WERI-Rb-1 (cell line): ENCODE measurements at regions not wholly inside any gene's neighbourhood (a gene's known extent, or its start where the extent isn't known, plus 50 kb on each side); places are given as distances from the start of the nearest gene placed in this dataset.

ENCODE experiments used
- DNase-seq: peaks from one replicate; pipeline ENCODE4 v3.0.0-alpha.2; 2020
- H3K27ac ChIP-seq: fragments of 250-450 bp; sonication (Bioruptor Pico); 2 replicates; pipeline ENCODE4 v1.5.1; 2020; ENCODE audit warnings: mild to moderate bottlenecking, moderate library complexity
- H3K27me3 ChIP-seq: fragments of 250-450 bp; sonication (Bioruptor Pico); 2 replicates; pipeline ENCODE4 v1.5.1; 2021; ENCODE audit warnings: mild to moderate bottlenecking, low read depth, moderate library complexity; ENCODE audit not compliant: insufficient read depth, severe bottlenecking
- H3K36me3 ChIP-seq: fragments of 250-450 bp; sonication (Bioruptor Pico); 2 replicates; pipeline ENCODE4 v1.5.1; 2020; ENCODE audit warnings: mild to moderate bottlenecking, moderate library complexity
- H3K4me3 ChIP-seq: 2 replicates; pipeline ENCODE4 v1.5.1; 2011; ENCODE audit warnings: low read depth, mild to moderate bottlenecking, control low read depth, low read length
- H3K9me3 ChIP-seq: fragments of 250-450 bp; sonication (Bioruptor Pico); 2 replicates; pipeline ENCODE4 v1.5.1; 2021; ENCODE audit warnings: mild to moderate bottlenecking, moderate library complexity; ENCODE audit not compliant: severe bottlenecking
- TF ChIP-seq, protein P1 (sequence below): IDR thresholded peaks from 2 replicates; pipeline ENCODE4 v1.5.1; 2011; ENCODE audit warnings: low read depth, mild to moderate bottlenecking, control low read depth, inconsistent platforms, low read length

DNA sequence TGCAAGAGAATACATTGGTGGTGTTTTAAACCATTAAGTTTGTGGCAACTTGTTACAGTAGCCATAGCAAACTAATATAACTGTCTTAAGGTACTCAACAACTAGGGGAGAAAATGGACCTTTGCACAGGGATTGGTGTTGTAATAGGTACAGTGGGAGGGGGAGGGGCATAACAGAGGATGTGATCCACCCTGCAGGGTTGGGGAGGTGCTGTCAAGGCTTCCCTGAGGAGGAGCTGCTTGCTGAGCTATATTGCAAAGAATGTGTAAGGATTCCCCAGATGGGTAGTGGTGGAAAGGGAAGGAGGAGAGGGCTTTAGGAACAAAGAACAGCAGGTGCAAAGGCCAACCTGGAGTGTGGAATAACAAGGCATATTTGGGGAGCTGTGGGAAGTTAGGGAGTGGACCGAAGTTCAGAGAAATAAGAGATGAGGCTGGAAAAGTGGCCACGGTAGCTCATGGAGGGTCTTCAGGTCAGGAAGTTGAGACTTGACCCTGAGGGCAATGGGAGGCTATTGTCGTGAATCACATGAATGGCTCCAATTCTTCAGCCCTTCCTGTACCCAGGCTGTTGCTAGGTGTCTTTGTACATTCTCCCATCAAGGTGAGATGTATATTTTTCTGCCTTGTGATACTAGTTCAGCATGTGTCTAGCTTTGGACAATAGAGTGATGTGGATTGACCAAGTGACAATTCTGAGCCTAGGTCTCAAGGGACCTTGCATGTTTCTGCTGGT is 168.6 kb upstream of the CSF3R start:
- Histone ChIP-seq H3K36me3 (no peaks in the 10 kb centered on the region), H3K4me3 (no peak overlapping the region), H3K27ac (no peak overlapping the region), H3K27me3 (no peaks in the 10 kb centered on the region), H3K9me3 (no peaks in the 10 kb centered on the region)
- no peak for DNase-seq
- TF ChIP-seq, protein P1, sequence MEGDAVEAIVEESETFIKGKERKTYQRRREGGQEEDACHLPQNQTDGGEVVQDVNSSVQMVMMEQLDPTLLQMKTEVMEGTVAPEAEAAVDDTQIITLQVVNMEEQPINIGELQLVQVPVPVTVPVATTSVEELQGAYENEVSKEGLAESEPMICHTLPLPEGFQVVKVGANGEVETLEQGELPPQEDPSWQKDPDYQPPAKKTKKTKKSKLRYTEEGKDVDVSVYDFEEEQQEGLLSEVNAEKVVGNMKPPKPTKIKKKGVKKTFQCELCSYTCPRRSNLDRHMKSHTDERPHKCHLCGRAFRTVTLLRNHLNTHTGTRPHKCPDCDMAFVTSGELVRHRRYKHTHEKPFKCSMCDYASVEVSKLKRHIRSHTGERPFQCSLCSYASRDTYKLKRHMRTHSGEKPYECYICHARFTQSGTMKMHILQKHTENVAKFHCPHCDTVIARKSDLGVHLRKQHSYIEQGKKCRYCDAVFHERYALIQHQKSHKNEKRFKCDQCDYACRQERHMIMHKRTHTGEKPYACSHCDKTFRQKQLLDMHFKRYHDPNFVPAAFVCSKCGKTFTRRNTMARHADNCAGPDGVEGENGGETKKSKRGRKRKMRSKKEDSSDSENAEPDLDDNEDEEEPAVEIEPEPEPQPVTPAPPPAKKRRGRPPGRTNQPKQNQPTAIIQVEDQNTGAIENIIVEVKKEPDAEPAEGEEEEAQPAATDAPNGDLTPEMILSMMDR, result no peak

DNA sequence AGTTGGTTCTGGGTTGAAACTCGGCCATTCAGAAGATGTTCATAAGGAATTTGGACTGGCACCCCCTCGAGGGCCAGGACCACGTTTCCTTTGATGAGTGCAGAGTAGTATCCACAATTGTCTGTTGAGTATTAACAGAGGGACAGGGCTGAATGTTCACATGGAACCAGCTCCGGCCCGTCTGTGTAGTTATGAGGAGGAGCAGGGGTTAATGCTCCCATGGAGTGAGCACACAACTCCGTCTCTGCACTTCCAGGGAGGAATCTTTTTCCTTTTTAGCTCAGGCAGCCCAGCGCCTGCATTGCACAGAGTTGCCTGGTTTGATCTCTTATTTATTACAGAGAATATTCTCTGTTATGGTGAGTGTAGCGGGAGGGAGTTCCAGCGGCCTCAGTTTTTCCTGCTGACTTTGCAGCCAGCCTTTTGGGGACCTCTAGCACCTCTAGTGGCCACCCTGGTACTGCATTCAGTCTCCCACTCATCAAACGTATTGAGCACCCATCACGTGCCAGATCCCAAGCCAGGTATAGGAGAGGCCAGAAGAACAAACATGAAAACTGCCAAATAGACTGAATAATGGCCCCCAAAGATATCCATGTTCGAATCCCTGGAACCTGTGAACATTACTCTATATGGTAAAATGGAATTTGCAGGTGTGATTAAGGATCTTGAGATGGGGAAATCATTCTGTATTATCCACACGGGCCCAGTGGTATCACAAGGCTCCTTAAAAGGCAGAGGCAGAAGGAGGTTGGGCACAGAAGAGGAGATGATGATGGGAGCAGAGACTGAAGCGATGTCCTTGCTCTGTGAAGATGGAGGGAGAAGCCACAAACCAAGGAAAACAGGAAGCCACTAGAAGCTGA is 167.7 kb upstream of the CSF3R start:
- DNase-seq, result peak; percentile 80
- Histone ChIP-seq H3K27ac (no peak overlapping the region), H3K9me3 (no peaks in the 10 kb centered on the region), H3K4me3 (no peak overlapping the region), H3K36me3 (no peaks in the 10 kb centered on the region), H3K27me3 (no peaks in the 10 kb centered on the region)
- TF ChIP-seq, protein P1, result peak; percentile 85

DNA sequence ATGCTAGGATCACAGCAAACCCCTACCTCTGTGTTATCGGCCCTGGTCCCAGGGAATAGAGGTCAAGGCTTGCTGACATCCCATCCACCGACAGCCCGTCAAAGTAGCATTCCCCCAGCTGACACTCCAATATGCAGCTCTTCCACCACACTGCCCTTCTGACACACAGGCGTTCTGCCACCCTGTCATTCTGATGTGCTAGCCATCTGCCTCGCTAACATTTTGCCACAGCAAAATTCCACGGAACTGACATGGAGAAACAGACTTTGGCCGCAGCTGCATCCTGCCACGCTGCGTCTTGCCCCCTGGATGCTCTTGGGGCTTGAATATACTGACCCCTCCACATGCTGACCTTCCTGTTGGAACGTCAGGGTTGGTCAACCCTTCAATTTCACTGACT is 163.2 kb upstream of the CSF3R start:
- H3K4me3 ChIP-seq, result no peak overlapping the region
- H3K9me3 ChIP-seq, result no peaks in the 10 kb centered on the region
- DNase-seq, result no peak
- no peak overlapping the region for H3K27ac ChIP-seq
- H3K27me3 ChIP-seq, result no peaks in the 10 kb centered on the region
- TF ChIP-seq, protein P1, result no peak
- H3K36me3 ChIP-seq, result no peaks in the 10 kb centered on the region

DNA sequence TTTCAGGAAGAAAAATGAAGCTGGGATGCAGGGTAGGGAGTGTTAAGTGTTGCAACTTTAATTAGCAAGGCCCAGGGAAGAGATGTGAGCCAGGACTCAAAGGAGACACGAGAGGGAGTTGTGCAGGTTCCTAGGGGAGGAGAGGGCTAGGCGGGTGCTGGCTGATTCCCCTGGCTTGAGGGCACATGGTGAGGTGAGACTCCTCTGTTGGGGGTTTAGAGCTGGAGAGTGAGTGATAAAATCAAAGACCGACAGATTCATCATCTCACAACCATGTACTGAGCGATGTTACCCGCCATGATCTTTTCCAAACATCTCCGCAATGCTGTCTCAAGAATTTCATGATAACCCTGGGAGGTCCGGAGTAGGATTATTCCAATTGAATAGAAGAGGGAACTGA is 161.8 kb upstream of the CSF3R start:
- no peak overlapping the region for H3K4me3 ChIP-seq
- DNase-seq, result no peak
- no peaks in the 10 kb centered on the region for H3K27me3 ChIP-seq
- H3K9me3 ChIP-seq, result no peaks in the 10 kb centered on the region
- TF ChIP-seq, protein P1, result no peak
- H3K36me3 ChIP-seq, result no peaks in the 10 kb centered on the region
- no peak overlapping the region for H3K27ac ChIP-seq

DNA sequence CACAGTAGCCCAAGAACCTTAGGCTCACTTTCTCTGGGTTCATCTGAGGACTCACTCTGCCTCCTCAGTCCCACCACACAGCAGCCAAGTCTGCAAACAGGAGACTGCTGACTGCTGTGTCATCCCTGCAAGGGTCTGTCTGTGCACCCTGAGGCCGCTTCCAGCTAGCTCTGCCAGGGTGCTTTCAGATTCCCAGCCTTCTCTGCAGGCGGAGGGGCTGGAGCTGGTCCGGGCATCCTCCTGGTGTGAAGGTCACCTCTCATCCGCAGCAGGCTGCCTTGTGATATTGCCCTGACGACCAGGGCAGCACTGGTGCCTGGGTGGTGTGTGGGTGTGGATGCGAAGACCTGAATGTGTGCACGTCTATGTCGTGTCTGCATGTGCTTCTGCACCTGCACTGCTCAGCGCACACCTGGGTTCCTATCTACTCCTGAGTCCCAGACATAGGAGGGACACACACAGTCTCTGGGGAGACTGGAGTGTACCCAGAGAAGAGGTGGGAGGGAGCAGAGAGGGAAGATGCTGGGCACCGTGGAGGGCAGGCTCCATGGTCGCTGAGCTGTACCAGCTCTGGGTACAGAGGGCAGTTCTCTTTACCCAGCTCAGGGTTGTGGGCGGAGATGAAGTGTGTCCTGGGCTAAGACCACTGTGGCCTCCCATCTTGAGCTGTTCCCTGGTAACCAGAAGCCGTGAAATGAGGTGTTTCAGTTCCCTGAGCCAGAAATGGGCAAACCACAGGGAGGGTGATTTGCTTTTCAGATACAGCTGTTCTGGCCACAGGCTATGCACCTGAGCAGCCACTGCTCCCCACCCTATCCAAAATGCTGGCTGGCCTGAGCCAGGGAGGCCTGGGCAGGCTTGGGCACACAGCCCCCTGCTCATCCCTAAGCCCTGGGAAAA is 160.9 kb upstream of the CSF3R start:
- no peak for DNase-seq
- Histone ChIP-seq H3K27me3 (no peaks in the 10 kb centered on the region), H3K4me3 (no peak overlapping the region), H3K27ac (no peak overlapping the region), H3K9me3 (no peaks in the 10 kb centered on the region), H3K36me3 (no peaks in the 10 kb centered on the region)
- TF ChIP-seq, protein P1, result no peak
